AG08396 (cell line): ENCODE measurements at regions not wholly inside any gene's neighbourhood (a gene's known extent, or its start where the extent isn't known, plus 50 kb on each side); places are given as distances from the start of the nearest gene placed in this dataset.
A peak's percentile ranks its signal among the peaks of the same experiment; 100 is the strongest.

Experiments
- DNase-seq: peaks from one replicate; pipeline ENCODE4 v3.0.0; 2012; ENCODE audit warnings: low spot score, mixed read lengths

DNA sequence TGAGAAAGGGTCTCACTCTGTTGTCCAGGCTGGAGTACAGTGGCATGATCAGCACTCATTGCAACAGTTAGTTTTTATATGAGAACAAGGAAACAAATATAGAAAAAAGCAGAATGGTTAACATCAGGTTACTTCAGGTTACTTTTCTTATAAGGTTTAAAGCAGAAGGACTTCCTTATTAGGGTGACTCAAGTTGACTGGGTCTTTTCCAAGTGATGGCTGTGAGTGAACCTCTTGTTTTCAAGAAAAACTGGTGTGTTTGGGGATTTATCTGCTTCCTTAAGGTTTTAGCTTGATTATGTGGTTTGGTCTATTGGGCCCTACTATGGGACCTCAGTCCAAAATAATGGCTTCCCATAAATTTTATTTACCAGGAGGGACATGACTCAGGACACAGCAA is 99.2 kb downstream of the ARRDC3 start:
- DNase-seq = no peak

DNA sequence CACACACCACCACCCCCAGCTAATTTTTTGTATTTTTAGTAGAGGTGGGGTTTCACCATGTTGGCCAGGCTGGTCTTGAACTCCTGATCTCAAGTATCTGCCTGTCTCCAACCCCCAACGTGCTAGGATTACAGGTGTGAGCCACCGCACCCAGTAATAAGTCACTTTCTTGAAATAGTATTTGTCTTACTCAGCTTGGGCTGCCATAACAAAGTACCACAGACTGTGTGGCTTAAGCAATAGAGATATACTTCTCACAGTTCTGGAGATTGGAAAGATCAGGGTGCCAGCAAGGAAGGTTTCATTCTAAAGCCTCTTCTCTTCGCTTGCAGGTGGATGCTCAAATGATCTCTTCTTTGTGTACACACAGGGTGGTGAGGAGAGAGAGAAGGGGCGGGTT is 99.8 kb downstream of the ARRDC3 start:
- DNase-seq = no peak

DNA sequence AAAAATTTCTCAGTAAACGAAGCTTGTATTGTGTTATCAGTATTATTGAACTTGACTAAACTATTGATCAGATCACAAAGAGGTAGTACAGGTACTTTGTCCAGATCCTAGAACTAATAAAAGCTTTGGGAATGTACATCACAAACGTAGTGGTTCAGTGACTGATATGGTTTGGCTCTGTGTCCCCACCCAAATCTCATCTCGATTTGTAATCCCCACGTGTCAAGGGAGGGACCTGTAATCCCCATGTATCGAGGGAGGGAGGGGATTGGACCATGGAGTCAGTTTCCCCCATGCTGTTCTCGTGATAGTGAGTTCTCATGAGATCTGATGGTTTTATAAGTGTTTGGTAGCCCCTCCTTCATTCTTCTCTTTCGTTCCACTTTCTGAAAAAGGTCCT is 100.9 kb downstream of the ARRDC3 start:
- DNase-seq = no peak

DNA sequence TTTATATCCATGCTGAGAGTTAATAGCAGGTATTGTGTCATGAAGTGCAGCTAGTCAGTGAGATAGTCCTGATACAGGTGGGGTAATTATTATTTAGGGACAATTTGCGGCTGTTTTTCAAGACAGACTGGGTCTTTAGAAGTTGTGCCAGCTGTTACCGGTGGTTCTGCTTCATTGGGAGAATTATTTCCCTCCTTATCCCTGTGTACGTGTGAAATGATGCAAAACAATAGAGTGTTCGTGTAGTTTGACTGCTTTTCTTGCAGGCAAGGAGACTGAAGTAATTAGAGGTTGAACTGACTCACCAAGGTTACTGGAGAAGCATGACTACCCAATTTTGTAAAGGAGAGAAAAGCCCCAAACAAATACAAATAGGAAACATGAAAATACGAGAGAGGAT is 101.7 kb downstream of the ARRDC3 start:
- peak; percentile 50 for DNase-seq

DNA sequence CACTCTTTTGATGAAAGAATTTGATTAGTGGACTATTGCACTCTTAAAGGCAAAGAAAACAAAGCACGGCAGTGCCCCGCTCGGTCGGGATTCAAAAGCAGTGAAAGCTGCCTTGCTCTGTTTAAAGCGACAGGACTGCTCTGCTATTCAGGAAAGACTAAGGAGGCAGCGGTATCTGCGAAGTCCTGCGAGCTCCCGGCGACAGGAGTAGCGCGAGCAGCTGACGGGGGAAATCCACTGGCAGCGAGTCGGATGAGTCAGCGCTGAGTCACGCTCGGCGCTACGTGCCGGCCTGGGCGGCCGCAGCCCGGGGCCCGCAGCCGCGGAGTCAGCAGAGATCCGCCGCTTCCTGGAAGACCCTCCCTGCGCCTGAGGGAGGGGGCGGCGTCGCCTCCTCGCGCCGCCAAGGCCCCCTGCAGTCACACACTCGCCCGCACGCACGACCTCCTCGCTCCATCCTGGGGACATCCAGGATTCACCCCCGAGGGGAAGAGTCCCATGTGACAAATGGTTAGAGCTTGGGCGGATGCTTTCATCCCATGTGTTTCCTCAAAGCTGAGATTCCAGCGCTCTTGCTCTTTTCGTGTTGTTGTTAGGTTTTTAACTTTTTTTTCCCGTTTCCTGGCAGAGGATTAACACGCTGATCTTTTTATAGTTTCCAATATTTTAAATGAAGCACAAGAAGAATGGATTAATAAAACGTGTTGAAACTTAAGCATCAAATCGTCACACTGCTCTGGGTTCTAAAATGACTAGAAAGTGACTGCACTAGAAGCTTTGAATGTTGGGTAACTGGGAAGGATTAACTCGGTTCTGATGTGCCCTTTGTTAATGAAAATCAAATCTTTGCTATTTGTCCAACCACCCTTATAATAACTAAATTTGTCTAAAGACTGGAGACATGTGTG is 102.5 kb downstream of the ARRDC3 start:
- DNase-seq = peak; percentile 95

DNA sequence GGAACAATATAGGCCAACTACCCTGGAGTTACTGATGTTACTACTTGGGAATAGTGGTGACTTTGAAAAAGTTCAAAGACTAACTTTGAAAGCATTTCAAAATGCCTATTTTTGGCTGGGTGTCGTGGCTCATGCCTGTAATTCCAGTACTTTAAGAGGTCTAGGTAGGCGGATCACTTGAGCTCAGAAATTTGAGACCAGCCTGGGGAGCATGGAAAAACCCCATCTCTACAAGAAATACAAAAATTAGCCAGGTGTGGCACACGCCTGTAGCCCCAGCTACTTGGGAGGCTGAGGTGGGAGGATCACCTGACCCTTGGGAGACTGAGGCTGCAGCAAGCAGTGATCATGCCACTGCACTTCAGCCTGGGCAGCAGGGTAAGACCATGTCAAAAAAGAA is 105.3 kb downstream of the ARRDC3 start:
- DNase-seq = no peak

DNA sequence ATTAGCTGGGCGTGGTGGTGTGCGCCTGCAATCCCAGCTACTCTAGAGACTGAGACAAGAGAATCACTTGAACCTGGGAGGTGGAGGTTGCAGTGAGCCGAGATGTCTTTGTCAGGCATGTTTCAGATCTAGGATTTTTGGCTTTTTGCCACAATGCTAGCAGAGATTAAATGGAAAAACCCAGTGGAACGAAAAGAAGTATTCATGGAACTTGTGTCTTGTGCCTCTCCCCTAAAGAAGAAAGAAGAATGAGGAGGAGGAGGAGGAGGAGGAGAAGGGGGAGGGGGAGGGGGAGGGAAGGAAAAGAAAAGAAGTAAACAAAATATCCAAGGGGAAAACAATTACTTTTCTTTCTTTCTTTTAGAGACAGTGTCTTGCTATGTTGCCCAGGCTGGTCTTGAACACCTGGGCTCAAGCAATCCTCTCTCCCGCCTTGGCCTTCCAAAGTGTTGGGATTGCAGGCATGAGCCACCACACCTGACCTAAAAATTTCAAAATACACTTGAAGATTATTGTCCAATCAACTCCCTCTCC is 106.0 kb downstream of the ARRDC3 start:
- DNase-seq = no peak

DNA sequence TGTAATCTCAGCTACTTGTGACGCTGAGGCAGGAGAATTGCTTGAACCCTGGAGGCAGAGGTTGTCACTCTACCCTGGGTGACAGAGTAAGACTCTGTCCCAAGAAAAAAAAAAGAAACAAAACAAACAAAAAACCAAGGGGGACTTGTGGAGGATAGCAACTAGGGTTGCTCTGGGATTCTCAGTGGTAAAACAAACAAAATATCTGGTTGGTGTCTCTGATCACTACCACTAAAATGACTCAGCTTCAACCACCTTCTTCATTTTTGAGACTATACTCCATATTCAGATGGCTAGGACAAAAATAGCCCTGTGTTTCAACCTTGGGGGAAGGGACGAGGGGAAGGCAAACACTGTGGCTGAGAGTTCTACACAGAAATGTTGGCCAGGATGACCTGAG is 110.3 kb downstream of the ARRDC3 start:
- peak; percentile 60 for DNase-seq

DNA sequence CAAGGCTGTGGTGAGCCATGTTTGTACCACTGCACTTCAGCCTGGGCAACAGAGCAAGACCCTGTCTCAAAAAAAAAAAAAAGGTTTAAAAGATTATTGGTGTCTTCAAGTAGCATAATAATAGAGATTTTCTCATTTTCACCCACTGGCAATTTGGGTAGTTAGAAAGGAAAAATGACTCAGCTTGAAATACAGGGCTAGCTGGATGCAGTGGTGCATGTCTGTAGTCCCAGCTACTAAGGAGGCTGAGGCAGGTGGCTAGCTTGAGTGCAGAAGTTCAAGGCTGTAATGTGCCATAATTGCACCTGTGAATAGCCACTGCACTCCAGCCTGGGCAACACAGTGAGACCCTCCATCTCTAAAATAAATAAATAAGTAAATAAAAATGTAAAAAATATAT is 111.1 kb downstream of the ARRDC3 start:
- DNase-seq = no peak

DNA sequence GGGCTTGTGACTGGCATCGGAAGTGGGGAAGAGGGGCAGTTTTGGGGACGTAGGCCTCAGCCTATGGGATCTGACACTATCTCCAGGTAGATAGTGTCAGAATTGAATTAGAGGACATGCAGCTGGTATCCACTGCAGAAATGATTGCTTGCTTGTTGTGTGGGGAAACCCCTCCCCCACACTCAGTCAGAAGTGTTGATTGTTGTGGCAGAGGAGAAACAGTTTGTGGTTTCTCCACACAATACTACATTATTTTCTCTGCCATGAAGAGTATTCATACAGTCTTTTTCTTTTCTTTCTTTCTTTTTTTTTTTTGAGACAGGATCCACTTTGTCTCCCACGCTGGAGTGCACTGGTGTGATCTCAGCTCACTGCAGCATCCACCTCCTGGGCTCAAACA is 113.9 kb downstream of the ARRDC3 start:
- no peak for DNase-seq

DNA sequence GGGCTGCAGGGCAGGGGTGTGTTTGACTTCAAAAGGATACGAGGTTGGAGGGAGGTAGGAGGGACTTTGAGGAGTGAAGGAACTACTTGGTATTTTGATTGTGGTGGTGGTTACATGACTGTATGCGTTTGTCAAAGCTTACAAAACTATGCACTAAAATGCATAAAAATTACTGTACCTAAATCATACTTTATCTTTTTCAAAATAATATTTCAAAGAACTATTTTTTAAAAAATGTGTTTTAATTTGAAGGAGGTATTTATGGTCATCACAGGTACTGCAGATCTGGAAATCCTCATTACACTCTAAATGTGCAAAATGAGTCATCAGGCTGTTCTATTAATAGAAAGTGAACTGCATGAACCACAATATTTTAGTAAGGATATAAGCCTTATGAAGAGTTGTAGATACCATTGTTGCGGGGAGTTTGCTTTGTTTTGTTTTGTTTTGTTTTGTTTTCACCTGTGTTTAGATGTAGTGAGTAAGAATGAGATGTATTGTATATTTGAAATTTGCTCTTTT is 116.9 kb downstream of the ARRDC3 start:
- peak; percentile 45 for DNase-seq

DNA sequence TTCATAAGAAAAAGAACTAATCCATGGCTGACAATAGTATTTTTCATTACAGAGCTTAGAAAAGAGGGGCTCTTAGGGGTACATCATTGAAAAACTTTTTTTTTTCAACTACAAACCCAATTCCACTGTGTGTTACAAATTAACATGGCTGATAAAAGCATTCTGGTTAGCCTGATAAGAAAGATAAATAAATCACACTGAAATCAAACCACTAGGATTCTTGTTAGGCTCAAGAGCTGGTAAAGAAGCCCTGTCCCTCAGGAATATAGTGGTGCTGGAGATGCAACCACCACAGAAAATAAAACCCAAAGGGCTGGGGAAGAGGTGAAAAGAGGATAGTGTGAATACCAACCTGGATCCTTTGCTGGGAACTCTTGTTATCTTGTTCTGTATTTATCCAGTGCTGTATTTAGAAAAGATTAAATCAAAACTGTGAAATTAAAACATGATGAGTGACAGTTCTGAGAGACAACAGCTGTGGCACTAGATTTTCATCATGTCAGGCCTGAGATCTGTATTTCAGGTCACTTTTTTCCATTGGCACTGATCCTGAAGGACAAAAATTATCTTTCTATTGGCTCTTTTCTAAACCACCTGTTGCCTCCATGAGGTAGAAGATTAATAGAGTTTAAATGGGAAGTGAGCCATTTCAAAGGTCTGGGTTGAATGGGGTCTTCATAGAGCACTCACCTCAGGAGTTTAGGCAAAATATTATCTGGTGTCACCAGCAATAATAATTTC is 118.6 kb downstream of the ARRDC3 start:
- no peak for DNase-seq

DNA sequence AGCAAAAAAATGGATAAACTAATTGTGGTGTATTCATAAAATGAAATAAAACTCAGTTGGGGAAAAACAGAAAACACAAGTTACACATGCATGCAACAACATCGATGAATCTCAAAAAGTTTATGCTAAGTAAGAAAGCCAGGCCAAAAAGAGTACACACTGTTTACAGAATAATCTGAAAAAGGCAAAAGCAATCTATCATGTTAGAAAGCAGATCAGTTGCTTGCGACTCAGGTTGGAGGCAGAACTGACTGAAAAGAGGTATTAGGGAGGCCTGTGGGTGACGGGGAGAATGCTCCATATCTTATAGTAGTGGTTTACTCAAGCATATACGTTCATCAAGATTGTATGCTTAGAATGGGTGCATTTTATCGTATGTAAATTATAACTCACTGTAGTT is 119.2 kb downstream of the ARRDC3 start:
- no peak for DNase-seq

DNA sequence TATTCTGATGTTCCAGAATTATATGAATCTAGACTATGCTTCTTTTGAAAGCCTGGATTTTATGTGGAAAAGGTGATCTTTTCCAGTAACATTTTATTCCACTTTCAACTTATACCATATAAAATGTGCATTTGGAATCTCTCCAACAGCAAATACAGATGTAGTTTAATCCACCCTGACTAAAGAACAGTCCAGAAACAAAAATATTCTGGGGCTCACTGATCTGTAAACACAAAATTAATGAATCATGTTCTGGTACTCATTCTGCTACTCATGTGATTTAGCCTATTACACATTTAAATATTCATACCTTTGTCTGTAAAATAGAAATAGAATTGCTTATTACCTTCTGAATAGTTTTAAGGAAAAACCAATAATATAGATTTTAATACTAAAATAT is 125.8 kb downstream of the ARRDC3 start:
- no peak for DNase-seq

DNA sequence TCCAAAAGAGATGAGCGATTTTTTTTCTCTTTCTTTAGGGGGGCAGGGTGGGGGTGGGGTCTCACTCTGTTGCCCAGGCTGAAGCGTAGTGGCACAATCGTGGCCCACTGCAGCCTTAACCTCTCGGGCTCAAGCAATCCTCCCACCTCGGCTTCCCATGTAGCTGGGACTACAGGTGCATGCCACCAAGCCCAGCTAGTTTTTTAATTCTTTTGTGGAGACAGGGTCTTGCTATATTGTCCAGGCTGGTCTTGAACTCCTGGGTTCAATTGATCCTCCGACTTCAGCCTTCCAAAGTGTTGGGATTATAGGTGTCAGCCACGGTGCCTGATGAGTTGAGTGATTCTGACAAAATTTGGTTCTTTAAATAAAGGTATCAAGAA is 127.0 kb downstream of the ARRDC3 start:
- DNase-seq = no peak

DNA sequence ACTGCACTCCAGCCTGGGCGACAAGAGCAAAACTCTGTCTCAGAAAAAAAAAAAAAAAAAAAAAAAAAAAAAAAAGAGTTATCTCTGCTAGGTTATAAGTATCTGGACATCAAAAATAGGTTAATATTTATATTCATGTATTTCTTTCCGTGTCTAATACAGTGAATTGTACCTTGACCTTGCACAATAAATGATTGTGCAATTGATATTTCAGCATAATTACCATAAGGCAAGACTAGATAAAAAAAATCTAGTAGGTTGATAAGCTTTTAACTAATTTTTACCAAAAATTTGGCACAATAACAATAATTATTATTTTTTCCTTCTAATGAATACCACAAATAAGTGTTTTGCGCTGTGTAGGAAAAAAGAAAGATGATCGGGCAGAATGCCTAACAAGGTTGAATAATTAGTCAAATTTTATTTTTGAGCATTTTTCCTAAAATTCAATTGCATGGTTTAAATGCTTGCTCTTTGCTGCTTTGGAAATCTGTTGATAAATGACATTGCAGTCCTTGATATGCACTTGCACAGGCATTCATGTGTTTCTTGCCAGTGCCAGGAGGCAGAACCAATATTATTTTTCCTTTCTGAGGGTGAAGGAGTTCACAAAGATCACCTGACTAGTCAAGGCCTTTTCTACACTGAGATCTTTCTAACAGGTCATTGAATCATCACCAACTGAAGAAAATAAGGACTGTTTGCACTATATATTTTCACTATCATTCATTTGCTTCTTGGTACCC is 127.5 kb downstream of the ARRDC3 start:
- DNase-seq = no peak

DNA sequence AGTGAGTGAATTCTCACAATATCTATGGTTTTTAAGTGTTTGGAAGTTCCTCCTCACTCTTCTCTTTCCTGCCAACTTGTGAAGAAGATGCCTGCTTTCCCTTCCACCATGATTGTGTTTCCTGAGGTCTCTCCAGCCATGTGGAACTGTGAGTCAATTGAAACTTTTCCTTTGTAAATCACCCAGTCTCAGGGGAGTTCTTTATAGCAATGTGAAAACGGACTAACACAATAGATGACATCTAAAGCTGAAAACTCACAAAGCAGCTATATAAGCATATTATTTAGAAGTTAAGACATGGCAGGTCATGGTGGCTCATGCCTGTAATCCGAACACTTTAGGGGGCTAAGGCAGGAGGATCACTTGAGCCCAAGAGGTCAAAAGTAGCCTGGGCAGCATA is 130.2 kb downstream of the ARRDC3 start:
- DNase-seq = no peak

DNA sequence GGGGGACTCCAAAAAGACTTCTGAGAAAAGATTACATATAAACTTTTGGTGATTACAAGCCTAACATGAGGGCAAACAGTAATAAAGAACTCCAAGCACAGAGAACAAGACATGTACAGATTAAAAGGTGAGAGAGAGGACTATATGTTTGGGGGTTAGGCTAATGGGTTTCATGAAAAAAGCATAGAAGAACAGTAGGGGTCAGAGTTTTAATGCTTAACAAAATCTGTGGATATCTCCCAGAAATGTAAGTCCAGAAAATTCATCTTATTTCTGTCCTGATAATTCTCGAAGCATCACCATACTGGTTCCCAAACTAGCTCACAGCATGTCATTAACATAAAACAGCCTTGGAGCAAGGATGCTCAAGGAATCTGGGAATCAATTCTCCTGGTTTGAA is 137.2 kb downstream of the ARRDC3 start:
- DNase-seq = no peak

DNA sequence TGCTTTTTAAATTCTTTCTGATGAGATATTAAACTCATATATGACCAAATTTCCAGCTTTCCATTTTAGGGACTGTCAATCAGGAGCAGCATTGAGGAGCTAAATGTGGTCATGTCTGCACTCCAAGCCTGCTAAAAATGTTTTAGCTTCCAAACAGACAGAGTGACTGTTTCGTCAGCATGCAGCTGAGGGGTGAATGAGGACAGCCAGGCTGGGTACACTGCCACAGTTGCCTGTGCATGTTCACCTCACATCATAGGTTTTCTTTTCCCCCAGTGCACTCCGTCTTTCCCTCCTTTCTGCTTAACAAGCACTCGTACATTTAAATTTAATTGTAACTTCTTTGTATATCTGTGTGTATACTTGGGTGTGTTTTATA is 138.1 kb downstream of the ARRDC3 start:
- DNase-seq = no peak

DNA sequence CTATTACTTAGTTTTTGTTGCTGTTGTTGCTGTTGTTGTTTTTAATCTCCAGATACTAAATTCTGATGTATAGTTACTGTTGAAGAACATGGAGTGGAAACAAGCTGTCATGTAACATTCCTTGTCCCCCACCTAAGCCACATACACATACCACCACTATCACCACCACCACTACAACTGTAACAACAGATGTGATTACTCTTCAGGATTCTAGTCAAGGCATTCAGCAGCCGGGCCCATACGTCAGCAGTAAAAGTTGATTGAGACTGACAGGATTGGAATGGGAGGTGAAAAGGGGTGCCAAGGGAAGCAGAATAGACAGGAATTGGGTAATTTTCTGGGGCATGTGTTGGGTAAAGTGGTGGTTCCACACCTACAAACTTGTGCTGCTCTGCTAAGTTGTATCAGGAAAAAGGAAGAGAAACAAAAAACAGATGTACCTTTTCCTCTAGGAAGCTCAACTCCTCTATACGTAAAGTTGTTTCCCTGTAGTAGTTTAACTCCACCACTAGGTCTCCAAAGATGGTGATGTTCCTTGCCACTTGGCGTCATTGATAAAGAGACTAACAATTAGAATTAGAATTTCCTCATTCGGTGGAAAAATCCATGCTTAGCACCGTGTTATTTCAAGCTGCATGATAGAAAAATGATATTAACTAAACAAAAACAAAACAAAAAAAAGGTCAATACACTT is 138.6 kb downstream of the ARRDC3 start:
- DNase-seq = no peak

DNA sequence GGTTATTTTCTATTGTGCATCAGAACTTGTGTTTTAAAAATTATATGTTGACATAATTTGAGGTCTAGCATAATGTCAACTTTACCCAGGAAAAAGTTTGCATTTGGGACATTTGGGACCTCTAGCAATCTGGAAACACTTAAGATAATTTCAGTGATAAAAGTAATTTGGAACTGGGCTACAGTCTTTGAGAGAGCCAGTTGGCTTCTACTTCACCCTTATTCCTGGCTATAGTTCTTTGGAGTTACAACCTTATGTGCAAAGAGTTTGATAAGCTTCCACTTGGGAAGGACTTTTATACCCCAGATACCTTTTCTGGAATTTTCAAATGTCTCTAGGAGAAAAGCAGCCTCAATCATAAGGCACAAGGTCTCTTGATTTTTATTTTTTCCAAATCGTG is 139.3 kb downstream of the ARRDC3 start:
- DNase-seq = no peak

DNA sequence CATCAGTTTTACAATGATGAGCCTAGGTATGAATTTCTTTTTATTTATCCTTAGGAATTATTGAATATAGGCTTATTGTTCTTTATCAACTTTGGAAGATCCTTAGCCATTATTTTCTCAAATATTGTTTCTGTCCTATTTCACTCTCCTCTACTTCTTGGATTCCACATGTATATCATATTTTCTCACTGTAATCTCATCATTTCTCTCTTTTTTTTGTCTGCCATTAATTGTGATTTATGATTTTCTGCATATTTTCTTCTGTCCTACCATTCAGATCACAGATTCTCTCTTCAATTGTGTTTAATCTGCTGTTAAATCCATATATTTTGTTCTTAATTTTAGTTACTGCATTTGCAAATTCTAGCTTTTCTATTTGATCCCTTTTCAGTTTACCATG is 139.8 kb downstream of the ARRDC3 start:
- no peak for DNase-seq
